ENCODE measurements at regions not wholly inside any gene's neighbourhood (a gene's known extent, or its start where the extent isn't known, plus 50 kb on each side); places are given as distances from the start of the nearest gene placed in this dataset.

DNA sequence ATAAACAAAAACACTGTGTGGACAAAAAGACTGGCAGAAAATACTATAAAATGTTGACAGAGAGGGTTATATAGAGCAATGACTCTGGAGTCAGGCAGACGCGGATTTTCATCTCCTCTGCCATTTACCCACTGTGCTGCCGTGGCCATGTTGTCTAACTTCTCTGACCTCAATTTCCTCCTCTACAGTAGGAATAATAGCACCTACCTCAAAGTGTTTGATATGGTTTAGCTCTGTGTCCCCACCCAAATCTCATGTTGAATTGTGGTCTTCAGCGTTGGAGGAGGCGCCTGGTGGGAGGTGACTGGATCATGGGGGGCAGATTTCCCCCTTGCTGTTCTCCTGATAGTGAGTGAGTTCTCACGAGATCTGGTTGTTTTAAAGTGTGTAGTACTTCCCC lies 78.2 kb upstream of the CALN1 start:
- Histone ChIP-seq H3K4me3 (no peak overlapping the region), H3K9ac (ENCODE audit: control insufficient read depth, insufficient read depth, low read length) (no peak overlapping the region), H3K4me1 (ENCODE audit: control insufficient read depth, insufficient read depth, low read length) (0 out of 2 replicates have a peak, but pooled peaks cover 3% of the 10 kb centered on the region), H3K79me2 (ENCODE audit: control insufficient read depth, insufficient read depth, low read length) (no peaks in the 10 kb centered on the region), H3K9me3 (replicated peaks; ENCODE audit: control insufficient read depth, insufficient read depth, low read length) (no peaks in the 10 kb centered on the region; the same call in 2 of the 3 replicates), H3K27me3 (replicated peaks in 1 of 2; ENCODE audit: control insufficient read depth in 2 of 2, insufficient read depth in 2 of 2, low read length in 1 of 2) (no peaks in the 10 kb centered on the region), H4K20me1 (ENCODE audit: control insufficient read depth, insufficient read depth) (no peaks in the 10 kb centered on the region), H3K27ac (ENCODE audit: control insufficient read depth, insufficient read depth) (no peak overlapping the region), H2AFZ (ENCODE audit: control insufficient read depth, low read depth, low read length) (no peak overlapping the region), H3K36me3 (ENCODE audit: control insufficient read depth in 2 of 2, insufficient read depth in 2 of 2, low read length in 1 of 2) (no peaks in the 10 kb centered on the region), H3K4me2 (ENCODE audit: control insufficient read depth, insufficient read depth) (no peak overlapping the region)
- WGBS (ENCODE audit: insufficient coverage, insufficient replicate concordance, low lambda C conversion rate, missing lambda C conversion rate) = 75% methylated on average over 6 of the region's 6 CpGs
- DNase-seq (ENCODE audit: low read depth, low spot score) (no peak), FAIRE-seq (no peak), ATAC-seq (no peak)
- POLR2A ChIA-PET = no interaction called here
- RAD21 ChIA-PET (ENCODE audit: unreplicated experiment) = no interaction called here
- CTCF ChIA-PET = no interaction called here
- intact Hi-C loops (cut with micrococcal nuclease; ENCODE audit: unreplicated experiment) = loop anchor here (5.0 to 10.0 kb wide), 2 partner anchors 48 to 294 kb away; no protein-coding TSS in a partner anchor
- no TSS peak for BruUV-seq (replicated peaks)
- SMC1A ChIA-PET (ENCODE audit: uncharacterized antibody, unreplicated experiment) = no interaction called here
- in situ Hi-C loops (cut with MboI) = no loop called here
- TF ChIP-seq RB1 (IDR thresholded peaks at IDR 0.05; ENCODE audit: borderline replicate concordance) (no peak), GABPA (IDR thresholded peaks at IDR 0.05; ENCODE audit: low read depth) (no peak), EED (IDR thresholded peaks at IDR 0.05; ENCODE audit: low read depth) (no peak), JUNB (IDR thresholded peaks at IDR 0.05) (no peak), MTA2 (IDR thresholded peaks at IDR 0.05; ENCODE audit: low read depth) (no peak), ZZZ3 (IDR thresholded peaks at IDR 0.05; ENCODE audit: control insufficient read depth, insufficient read length, low read depth) (no peak), RAD21 (IDR thresholded peaks at IDR 0.05; ENCODE audit: insufficient read depth, low read depth, low read length) (no peak), SIX5 (IDR thresholded peaks at IDR 0.05; ENCODE audit: low read depth, low read length, severe bottlenecking) (no peak), TCF3 (IDR thresholded peaks at IDR 0.05; ENCODE audit: borderline replicate concordance, insufficient read depth, low read depth, low read length) (no peak)
- TF ChIP-seq, protein P1, sequence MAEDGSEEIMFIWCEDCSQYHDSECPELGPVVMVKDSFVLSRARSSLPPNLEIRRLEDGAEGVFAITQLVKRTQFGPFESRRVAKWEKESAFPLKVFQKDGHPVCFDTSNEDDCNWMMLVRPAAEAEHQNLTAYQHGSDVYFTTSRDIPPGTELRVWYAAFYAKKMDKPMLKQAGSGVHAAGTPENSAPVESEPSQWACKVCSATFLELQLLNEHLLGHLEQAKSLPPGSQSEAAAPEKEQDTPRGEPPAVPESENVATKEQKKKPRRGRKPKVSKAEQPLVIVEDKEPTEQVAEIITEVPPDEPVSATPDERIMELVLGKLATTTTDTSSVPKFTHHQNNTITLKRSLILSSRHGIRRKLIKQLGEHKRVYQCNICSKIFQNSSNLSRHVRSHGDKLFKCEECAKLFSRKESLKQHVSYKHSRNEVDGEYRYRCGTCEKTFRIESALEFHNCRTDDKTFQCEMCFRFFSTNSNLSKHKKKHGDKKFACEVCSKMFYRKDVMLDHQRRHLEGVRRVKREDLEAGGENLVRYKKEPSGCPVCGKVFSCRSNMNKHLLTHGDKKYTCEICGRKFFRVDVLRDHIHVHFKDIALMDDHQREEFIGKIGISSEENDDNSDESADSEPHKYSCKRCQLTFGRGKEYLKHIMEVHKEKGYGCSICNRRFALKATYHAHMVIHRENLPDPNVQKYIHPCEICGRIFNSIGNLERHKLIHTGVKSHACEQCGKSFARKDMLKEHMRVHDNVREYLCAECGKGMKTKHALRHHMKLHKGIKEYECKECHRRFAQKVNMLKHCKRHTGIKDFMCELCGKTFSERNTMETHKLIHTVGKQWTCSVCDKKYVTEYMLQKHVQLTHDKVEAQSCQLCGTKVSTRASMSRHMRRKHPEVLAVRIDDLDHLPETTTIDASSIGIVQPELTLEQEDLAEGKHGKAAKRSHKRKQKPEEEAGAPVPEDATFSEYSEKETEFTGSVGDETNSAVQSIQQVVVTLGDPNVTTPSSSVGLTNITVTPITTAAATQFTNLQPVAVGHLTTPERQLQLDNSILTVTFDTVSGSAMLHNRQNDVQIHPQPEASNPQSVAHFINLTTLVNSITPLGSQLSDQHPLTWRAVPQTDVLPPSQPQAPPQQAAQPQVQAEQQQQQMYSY (CRISPR knock-in tag; IDR thresholded peaks at IDR 0.05) = no peak
- TF ChIP-seq, protein P2, sequence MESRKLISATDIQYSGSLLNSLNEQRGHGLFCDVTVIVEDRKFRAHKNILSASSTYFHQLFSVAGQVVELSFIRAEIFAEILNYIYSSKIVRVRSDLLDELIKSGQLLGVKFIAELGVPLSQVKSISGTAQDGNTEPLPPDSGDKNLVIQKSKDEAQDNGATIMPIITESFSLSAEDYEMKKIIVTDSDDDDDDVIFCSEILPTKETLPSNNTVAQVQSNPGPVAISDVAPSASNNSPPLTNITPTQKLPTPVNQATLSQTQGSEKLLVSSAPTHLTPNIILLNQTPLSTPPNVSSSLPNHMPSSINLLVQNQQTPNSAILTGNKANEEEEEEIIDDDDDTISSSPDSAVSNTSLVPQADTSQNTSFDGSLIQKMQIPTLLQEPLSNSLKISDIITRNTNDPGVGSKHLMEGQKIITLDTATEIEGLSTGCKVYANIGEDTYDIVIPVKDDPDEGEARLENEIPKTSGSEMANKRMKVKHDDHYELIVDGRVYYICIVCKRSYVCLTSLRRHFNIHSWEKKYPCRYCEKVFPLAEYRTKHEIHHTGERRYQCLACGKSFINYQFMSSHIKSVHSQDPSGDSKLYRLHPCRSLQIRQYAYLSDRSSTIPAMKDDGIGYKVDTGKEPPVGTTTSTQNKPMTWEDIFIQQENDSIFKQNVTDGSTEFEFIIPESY (IDR thresholded peaks at IDR 0.05) = no peak
- TF ChIP-seq, protein P3, sequence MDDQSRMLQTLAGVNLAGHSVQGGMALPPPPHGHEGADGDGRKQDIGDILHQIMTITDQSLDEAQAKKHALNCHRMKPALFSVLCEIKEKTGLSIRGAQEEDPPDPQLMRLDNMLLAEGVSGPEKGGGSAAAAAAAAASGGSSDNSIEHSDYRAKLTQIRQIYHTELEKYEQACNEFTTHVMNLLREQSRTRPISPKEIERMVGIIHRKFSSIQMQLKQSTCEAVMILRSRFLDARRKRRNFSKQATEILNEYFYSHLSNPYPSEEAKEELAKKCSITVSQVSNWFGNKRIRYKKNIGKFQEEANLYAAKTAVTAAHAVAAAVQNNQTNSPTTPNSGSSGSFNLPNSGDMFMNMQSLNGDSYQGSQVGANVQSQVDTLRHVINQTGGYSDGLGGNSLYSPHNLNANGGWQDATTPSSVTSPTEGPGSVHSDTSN (IDR thresholded peaks at IDR 0.05; ENCODE audit: insufficient replicate concordance, low read depth, low read length) = no peak
- TF ChIP-seq, protein P4, sequence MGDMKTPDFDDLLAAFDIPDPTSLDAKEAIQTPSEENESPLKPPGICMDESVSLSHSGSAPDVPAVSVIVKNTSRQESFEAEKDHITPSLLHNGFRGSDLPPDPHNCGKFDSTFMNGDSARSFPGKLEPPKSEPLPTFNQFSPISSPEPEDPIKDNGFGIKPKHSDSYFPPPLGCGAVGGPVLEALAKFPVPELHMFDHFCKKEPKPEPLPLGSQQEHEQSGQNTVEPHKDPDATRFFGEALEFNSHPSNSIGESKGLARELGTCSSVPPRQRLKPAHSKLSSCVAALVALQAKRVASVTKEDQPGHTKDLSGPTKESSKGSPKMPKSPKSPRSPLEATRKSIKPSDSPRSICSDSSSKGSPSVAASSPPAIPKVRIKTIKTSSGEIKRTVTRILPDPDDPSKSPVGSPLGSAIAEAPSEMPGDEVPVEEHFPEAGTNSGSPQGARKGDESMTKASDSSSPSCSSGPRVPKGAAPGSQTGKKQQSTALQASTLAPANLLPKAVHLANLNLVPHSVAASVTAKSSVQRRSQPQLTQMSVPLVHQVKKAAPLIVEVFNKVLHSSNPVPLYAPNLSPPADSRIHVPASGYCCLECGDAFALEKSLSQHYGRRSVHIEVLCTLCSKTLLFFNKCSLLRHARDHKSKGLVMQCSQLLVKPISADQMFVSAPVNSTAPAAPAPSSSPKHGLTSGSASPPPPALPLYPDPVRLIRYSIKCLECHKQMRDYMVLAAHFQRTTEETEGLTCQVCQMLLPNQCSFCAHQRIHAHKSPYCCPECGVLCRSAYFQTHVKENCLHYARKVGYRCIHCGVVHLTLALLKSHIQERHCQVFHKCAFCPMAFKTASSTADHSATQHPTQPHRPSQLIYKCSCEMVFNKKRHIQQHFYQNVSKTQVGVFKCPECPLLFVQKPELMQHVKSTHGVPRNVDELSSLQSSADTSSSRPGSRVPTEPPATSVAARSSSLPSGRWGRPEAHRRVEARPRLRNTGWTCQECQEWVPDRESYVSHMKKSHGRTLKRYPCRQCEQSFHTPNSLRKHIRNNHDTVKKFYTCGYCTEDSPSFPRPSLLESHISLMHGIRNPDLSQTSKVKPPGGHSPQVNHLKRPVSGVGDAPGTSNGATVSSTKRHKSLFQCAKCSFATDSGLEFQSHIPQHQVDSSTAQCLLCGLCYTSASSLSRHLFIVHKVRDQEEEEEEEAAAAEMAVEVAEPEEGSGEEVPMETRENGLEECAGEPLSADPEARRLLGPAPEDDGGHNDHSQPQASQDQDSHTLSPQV (IDR thresholded peaks at IDR 0.05) = no peak
